DLD1 (cell line): ENCODE measurements at regions not wholly inside any gene's neighbourhood (a gene's known extent, or its start where the extent isn't known, plus 50 kb on each side); places are given as distances from the start of the nearest gene placed in this dataset.

Experiments used
- in situ Hi-C: cut with HindIII; loops from 2 replicates; pipeline ENCODE4 v1.10.0; 2017; ENCODE audit warnings: low sequenced_read_pairs

GRCh38 chr2:39512941-39513340, 75.9 kb upstream of the MAP4K3 start:
- in situ Hi-C loops = loop anchor here (25.0 kb wide), 1 partner anchor 224 kb away; no protein-coding TSS in a partner anchor

DNA sequence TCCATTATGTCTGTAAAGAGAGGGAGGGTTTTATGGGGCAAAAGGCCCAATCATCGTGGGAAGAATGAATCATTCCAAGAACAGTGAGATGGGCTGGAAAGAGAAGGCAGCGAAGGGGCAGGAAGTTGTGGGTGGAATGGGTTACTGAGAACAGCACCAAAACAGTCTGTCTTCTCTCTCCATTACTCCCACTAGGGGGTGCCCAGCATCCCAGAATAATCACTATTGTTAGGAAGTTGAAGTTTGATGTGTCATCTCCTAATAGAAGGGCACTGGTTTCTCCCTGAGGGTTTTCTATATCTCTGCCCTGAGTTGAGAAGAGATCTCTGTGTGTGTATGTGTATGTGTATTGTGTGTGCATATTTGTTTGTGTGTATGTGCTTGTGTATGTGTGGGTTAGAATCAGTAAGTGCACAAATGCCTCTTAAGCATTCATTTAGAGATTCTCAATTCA, 76.6 kb upstream of the MAP4K3 start:
- in situ Hi-C loops = loop anchor here (25.0 kb wide), 1 partner anchor 224 kb away; no protein-coding TSS in a partner anchor

- in situ Hi-C loops = loop anchor here (25.0 kb wide), 1 partner anchor 222 kb away; no protein-coding TSS in a partner anchor
Measured at GRCh38 chr2:39514825-39515224, 77.7 kb upstream of the MAP4K3 start.

- in situ Hi-C loops = loop anchor here (25.0 kb wide), 1 partner anchor 222 kb away; no protein-coding TSS in a partner anchor
Measured at GRCh38 chr2:39515273-39515896, 78.3 kb upstream of the MAP4K3 start.

DNA sequence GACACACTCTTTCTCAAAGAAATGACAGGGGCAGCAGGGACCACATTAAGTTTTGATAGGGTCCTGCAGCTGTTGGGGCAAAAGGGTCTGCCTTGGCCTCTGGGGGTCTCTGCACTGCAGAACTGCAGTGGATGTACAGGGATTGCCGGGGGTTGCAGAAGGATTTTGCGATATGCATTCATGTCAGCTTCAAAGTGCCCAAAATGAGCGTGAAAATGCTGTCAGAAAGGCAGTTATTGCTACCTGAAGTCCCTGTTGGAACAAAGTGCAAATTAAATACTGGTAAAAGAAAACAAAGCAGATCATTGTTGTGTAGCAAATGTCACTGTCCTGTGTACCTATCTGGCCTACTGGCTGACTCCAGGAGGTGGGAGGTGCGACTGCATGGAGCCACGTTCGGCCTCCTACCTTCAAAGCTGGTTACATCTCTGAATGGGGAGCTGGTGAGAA, 78.8 kb upstream of the MAP4K3 start:
- in situ Hi-C loops = loop anchor here (25.0 kb wide), 1 partner anchor 221 kb away; no protein-coding TSS in a partner anchor

DNA sequence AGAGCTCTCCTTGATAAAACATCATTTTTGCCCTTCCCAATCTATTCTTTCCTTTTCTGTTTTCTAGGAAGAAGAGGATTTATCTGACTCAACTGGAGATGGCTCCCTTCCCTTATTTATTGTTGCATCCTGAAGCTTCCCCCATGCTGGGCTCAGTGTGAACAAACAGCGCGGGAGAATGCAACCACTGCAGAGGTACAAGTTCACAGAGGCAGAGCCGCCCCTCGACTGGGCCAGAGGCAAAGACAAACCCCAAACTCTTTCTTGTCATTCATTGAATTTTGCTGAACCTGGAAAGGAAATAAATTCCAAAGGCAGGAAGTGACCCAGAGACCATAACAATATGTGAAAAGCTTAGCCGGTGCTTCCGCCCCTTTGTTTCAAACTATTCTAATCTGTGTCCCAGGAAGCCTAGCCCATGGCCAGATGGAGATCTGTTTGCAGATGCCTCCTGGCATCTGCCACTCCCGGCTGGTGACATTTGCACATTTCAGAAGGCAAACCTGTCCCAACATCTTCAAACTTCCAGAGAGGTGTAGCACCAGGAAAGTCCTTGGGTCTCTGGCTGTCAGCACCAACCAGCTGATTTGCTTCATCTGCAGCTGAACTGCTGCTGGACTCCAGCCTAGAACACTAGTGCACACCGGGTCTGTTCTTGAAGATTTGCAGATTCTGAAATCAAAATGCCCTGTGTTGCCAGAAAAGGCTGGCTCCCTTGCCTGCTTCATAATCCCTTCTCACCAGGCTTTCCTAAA, 79.4 kb upstream of the MAP4K3 start:
- in situ Hi-C loops = loop anchor here (25.0 kb wide), 1 partner anchor 221 kb away; no protein-coding TSS in a partner anchor

DNA sequence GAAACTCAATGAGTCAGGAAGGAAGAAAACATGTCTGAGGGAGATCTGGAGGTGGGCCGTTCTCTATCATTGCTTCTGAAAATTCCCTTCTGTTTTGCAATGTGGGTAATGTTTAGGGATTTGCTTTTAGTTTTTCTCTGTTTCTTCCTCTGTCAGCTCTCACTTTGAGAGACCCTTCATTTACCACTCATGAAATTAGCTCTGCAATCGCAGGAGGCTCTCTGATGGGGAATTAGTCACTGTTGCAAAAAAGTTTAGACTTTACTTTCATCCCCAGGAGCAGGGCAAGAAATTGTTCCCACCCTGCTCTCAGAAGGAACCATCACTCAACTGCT, 80.0 kb upstream of the MAP4K3 start:
- in situ Hi-C loops = loop anchor here (25.0 kb wide), 1 partner anchor 220 kb away; no protein-coding TSS in a partner anchor

DNA sequence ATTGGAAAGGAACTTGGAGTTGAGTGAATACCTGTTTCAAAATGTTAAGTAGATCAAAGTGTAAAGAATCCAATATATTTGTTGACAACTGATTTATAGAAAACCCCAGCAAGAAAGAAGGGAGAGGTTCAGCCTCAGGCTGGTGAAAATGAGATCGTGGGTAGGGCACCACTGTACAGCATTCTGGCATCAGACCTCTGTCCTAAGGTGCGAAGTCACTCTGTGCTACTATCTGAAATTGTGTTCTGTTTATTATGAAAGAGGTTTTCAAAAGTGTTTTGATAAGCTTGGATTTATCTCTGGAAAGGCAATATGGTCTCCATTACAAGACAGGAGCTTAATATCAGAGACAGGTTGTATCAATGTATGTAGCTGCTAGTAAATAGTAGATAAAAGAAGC, 80.5 kb upstream of the MAP4K3 start:
- in situ Hi-C loops = loop anchor here (25.0 kb wide), 1 partner anchor 220 kb away; no protein-coding TSS in a partner anchor

DNA sequence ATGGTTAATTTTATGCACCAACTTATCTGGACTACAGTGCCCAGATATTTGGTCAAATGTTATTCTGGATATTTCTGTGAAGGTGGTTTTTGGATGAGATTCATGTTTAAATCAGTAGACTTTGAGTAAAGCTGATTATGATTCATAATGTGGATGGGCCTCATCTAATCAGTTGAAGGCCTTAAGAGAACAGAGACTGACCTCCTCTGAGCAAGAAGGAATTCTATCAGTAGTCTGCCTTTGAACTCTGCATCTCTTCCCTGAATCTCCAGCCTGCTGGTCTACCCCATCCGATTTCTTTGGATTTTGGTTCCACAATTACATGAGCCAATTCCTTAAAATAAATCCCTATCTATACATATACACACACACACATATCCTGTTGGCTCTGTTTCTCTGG, 82.8 kb upstream of the MAP4K3 start:
- in situ Hi-C loops = loop anchor here (25.0 kb wide), 1 partner anchor 217 kb away; no protein-coding TSS in a partner anchor

DNA sequence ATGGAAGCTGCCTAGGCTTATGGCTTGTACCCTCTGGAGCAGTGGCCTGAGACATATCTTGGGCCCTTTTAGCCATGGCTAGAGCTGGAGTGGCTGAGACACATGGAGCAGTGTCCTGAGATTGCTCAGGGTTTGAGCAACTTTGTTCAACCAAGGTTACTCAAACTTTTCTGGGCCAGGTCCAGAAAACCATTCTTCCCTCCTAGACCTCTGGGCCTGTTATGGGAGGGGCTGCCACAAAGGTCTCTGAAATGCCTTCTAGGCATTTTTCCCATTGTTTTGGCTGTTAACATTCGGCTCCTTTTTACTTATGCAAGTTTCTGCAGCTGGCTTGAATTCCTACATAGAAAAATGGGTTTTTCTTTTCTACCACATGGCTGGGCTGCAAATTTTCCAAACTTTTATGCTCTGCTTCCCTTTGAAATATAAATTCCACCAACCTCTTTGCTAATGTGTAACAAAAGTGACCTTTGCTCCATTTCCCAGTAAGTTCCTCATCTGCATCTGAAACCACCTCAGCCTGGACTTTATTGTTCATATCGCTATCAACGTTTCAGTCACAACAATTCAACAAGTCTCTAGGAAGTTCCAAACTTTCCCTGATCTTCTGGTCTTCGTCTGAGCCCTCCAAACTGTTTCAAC, 84.9 kb upstream of the MAP4K3 start:
- in situ Hi-C loops = loop anchor here (25.0 kb wide), 1 partner anchor 215 kb away; no protein-coding TSS in a partner anchor

GRCh38 chr2:39522518-39522877, 85.4 kb upstream of the MAP4K3 start:
- in situ Hi-C loops = loop anchor here (25.0 kb wide), 1 partner anchor 215 kb away; no protein-coding TSS in a partner anchor

DNA sequence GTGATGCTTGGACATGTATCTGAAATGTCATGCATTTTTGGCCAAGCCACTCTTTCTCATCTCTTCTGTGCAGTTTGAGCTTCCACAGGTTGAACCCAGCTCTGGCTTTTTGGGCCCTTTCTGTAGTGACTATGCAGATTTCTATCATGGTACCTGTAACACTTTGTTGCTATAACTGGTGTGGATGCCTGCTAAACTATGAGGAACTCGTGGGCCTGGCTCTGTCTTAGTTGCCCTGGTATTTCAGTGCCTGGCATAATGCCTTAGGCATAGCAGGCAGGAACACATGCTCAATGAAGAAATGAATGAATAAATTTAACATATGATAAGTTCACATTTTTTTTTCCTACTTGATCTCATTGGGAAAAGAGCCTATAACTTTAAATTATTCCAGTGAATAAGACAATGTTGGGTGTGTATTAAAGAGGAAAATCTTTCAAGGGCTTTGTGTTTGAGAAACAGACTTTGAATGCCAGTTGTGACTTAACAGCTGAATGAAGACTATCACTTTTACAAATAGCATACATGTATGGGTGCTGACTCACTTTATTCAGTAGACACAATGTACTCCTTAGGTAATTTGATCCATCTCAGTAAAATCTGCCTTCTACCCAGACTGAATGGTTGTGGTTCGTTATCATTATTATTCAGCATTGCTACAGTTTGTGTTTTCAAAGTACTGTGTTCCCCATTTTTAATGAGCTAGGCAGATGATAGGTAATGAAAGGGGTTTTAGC, 86.4 kb upstream of the MAP4K3 start:
- in situ Hi-C loops = loop anchor here (25.0 kb wide), 1 partner anchor 214 kb away; no protein-coding TSS in a partner anchor

DNA sequence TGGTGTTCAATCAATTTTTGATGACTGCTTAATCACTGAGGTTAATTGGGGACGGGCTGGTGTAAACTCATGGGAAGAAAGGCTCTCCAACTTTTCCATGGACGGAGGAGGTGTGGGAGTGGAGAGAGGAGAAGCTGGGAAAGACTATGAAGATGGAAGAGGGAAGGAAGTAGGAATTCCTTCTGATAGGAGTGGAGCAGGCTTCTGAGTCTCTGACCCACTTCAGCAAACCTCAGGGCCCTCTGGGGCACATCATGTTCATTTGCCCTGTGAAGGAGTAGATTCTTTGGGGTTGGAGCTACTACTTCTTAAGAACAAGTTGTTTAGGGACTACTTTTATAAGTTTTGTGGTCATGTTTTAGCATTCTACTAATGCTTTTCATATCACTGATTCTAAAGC, 87.0 kb upstream of the MAP4K3 start:
- in situ Hi-C loops = loop anchor here (25.0 kb wide), 1 partner anchor 213 kb away; no protein-coding TSS in a partner anchor

DNA sequence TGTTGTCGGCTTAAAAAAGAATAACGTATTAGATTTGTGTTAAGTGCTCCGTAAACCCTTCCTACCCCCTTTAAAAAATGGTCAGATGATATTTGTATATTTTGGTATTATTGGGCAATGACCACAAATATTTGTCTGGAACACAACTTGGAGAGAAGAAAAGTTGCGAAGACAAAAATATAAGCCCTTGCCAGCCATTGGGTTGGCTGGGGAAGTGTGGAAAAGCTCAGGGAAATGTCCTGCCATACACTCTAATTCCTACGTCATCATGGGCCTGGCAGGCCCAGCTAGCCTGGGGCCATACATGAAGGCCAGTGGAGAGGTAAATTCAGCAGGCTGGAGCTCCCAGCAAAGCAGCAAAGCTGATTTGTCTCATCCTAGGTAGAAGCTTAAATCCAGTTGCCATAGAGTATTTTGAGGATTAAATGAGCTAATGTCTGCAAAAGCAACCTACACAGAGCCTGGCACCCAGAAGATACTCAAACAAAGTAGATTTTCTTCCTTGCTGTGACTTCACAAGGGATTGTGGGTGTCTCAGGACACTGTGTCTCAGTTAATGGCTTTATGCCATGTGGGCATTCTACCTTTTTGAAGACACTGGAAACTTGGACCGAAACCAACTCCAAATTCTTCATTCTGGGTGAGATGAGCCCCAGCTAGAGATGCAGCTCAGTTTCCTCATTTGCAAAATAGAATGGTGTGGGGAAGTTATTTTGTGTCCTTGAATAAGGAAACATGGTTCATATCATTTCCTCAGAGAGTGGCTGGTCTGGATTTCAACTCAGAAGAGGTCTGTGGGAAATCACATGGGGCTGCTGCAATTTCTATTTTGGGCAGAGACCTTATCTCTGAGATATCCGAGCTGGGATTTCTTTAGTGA, 87.9 kb upstream of the MAP4K3 start:
- in situ Hi-C loops = loop anchor here (25.0 kb wide), 1 partner anchor 212 kb away; no protein-coding TSS in a partner anchor

DNA sequence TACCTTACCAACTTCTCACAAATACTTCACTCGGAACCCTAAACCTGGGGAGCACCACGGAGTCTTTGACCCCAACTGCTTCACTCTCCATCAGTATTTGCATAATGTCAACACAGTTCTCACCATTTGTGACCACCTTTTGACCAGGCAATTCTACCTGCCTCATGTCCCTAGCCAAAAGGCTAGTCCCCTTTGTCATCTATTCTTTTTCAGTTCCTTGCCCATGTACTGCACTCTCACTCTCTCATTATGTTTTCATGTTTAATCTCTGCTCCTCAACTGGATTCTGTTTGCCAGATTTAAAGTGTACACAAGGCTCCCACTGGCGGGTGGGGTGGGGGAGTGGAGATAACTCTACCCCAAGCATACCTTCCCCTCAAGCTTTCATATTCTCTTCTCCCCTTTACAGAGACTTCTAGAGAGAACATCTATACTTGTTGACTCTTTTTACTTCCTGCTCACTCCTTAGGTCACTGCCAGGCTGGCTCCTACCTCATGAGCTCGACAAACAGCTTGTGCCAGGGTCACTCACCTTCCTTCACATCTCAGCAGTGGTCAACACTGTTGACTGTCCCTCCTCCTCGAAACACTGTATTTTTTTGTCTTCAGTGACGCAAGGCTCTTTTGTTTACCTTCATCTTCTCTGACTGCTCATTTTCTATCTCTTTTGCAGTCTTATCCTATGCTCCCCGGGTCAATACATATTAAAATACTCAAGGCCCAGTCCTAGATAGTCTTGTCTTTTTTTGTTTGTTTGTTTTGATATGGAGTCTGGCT, 88.7 kb upstream of the MAP4K3 start:
- in situ Hi-C loops = no loop called here

DNA sequence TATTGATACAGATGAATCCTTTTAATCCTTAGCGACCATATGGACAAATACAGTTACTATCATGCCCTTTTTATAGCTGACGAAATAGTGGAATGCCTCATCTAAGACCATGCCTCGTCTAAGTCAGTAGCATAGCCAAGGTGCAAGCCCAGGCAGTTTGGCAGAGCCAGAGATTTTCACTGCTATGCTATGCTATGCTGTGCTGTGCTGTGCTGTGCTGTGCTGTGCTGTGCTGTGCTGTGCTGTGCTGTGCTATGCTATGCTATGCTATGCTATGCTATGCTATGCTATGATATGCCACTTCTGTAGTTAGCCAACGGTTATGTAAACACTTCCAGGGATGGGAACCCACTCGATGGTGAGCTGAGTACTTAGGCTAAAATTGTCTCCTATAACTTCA, 91.6 kb upstream of the MAP4K3 start:
- in situ Hi-C loops = no loop called here

DNA sequence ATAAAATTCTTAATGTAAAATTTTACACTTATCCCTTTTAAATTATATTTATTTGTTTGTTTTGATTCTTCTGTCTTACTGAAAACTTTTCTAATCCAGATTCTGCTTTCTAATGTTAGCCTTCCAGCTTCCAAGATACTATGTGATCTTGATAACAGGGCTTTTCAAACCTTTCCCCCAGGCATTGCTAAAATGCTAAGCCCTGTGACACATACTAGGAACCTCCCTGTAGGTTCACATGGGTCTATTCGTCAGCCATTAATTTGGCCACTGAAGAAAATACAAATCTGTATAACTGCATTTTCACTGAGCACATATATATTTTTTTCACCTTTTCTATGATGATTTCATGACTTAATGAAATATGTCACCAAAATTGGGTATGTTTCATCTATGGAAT, 92.8 kb upstream of the MAP4K3 start:
- in situ Hi-C loops = no loop called here

- in situ Hi-C loops = no loop called here
Measured at GRCh38 chr2:39530411-39530866, 93.4 kb upstream of the MAP4K3 start.
